Stimulated activated CD4-positive, alpha-beta T cell treated with anti-CD3 and anti-CD28 coated beads, Interleukin-1b, Interleukin-23, amount 100 ng/mL, for 24 hours (primary cell): ENCODE measurements at regions not wholly inside any gene's neighbourhood (a gene's known extent, or its start where the extent isn't known, plus 50 kb on each side); places are given as distances from the start of the nearest gene placed in this dataset.

ENCODE experiments used
- DNase-seq, 4 experiments: peaks; one replicate each; pipeline ENCODE4 v3.0.0-alpha.2; 2020; ENCODE audit warnings: low read depth in 4 of 4, low spot score in 1 of 4

DNA sequence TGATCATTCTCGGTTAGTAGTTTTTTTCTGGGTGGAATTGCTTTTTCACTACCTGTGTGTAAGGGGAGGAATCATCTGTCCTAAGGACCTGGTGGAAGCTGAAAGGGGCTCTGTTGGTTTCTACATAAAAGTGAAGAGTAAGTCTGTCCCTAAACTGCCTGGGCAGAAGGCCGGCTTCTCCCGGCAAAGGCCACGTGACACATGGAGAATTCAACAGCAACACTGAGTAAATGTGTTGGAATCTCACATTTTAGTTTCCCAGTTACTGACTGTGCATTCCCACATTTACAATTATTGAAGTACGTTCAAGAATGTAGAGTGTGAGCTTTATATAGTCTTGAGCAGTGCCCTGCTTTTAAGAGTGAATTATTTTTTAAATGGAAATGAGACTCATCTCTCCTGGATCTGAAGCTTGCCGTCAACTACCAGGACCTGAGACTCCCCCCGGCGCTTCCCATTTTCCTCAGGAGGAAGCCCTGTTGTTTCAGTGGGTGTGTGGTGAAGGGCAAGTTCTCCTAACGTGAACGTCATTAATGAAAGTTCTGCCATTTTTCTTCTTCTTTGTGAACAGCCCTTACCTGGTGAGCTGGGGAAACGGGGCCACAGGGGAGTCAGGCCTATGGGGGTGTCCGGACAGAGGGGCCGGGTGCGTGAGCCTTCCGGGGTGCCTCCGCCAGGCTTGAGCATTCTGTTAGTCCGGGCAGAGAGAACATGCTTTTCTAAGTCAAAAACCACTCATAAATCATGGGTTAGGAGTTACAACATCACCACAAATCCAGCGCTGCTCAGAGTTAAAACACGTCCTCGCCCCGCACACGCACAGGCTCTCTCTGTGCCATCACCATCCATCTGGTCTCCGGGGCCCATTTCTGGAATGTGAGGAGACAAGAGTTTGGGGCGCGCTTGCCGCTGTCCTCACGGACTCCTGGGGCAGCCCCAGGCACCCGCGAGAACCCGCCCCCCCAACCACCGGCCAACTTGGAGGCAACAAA lies 56.6 kb upstream of the SMOC2 start:
- DNase-seq, result no peak

DNA sequence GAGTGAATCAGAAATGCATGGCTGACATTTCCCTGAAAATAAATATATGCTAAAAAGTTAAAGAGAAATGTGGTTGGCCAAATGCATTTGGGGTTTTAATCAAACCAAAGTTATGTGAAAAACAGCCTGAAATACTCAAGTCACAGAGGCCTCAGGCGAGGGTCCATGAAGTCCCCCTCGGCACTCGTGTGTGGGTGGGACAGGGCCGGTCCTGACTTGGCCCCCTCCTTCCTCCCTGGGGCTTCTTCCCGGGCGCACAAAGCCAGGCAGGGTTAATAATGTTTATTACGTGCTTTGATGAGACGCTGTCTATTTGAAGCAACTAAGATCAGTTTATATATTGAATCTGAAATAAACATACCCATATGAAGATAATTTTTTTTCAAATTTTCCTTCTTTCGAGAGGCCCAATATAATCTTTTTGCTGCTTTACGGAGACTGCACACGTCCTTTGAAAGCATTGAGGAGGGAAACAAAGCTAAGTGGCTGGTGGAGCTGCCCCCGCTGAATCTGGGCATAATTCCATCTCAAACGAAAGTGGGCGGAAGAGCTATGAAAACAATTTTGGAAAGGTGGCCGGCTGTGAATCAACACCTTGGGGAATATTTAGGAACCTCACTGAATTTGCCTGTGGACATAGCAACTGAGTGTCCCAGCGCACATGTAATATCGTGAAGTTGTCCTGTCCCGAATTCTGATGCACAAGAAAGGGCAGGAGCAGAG lies 55.8 kb upstream of the SMOC2 start:
- DNase-seq, result no peak

- DNase-seq, result no peak
Observed at GRCh38 chr6:168385858-168386735, 54.9 kb upstream of the SMOC2 start.

DNA sequence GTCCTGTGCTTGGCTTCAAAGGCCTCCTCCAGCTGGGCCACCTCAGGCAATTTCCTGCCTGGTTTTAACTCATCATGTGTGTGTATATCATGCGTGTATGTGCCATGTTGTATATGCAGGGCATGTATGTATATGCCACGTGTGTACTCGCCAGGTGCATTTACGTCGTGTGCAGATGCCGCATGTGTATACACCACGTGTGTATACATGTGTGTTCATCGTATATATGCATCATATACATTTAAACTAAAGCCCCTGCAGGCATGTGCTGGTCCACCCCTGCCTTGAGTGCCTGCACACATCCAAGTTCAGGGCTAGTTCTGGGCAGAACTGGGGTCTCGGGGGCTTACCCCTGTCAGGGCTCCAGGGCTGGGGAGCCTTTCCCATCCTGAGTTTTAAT lies 54.0 kb upstream of the SMOC2 start:
- no peak for DNase-seq

GRCh38 chr6:168387426-168387825 lies 53.6 kb upstream of the SMOC2 start:
- no peak for DNase-seq

DNA sequence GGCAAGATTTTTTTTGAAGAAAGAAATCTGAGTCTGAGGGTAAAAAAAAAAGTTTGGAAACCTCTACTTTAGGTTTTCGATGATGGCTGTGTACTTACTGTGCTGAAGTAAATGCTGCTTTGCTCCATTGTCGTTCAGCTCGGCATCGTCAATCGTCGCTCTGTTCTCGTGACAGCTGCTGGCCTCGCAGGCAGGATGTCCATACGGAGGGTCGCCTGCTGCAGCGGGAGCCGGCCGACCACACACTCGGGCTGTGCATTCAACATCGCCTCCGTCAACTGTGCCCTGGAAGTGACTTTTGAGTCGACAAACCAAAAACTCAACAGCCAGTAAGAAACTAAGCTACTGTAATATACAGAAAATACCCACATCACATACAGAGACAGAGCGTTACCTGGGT lies 53.1 kb upstream of the SMOC2 start:
- no peak for DNase-seq

DNA sequence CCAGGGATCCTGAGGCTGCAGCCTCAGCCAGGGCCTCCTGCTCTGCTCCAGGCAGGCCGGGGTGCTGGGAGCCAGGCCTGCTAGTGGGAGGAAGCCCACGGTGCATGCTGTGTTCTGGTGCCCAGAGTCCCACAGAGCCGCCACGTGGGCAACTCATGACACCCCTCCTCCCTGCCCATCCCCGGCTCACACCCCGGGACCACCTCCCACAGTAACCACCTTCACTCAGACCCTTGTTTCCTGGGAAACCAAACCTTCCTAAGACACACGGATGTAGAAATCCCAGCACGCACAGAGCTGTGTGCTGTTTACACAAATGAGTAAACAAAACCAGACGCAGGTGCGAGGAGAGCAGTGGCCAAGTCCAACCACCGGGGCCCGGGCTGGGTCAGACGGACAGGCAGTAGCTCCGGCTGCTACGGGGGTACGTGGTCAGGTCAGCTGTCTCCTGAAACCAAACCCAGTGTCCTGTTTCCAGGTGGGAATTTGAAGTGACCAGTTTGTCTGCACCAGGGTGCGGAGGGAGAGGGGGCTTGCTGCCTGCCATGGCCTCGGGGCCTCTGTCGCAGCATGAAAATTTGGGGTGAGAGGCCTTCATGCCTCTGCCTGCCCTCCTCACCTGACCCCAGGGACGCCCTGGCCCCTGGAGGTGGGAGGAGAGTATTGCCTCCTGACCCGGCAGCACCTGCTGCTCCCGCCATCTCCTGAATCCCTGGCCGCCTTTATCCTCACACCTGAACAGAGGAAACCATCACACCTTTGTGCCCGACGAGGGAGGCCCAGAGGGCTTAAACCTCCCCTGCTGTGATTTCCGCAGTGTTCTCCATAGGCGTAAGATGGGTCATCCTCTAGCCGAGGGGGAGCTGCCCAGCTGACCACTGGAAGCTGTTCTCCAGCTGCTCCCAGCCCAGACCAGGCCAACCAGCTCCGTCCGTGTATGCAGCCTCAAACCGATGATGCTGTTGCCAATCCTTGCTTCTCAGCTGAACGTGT lies 52.0 kb upstream of the SMOC2 start:
- DNase-seq, result no peak

DNA sequence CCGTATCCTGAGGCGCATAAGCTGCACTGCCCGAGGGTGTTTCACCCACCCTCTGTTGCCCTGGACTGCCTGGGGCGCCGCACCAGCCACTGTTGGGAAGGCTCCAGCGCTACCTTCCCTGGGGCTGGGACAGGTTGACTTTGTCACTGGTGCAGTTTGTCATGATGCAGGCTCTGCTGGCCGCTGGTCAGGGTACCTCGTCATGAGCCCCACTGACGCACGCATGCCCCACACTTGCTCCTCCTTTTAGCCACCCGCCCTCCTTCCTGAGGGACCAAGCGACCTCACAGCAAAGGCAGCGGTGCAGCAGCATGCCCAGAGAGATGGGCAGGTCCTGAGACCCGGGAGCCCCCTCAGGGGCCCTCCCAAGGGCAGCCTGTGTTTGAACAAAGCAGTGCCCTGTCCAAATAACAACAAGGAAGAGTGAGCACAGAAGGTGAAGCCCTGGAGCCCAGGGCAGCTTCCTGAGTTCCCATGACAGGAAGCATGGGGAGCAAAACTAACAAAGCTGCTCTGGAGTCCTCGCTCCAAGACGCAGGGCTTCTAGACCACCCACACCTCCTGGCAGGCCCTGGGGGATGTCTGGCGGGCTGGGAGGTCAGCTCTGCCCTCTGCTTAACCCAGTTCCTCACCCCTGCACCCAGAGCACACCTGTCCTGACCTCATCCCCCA lies 50.1 kb upstream of the SMOC2 start:
- DNase-seq, result no peak
